Medulla oblongata (tissue), 1 donor: ENCODE measurements at regions not wholly inside any gene's neighbourhood (a gene's known extent, or its start where the extent isn't known, plus 50 kb on each side); places are given as distances from the start of the nearest gene placed in this dataset.

Experiments used
- DNase-seq: peaks from one replicate; pipeline ENCODE4 v3.0.0-alpha.2; 2015; ENCODE audit errors: extremely low spot score

DNA sequence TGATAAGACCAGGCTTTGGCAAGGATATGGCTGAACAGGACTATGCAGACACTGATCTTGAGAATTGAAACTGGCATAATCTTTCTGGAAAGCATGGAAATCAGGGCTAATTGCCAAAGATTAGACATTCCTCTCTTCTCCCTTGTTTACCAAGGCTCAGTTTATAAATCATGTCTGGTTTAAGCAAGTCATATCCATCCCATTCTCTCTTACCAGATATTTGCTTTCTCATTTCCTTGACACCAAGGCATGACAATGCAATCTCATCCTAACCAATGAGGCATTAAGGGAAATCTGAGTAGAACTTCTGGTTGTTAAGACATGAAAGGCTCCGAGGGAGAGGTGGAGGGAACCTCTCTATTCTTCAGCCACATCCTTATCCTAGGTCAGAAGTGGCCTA lies 110.3 kb upstream of the CEP85L start:
- no peak for DNase-seq

DNA sequence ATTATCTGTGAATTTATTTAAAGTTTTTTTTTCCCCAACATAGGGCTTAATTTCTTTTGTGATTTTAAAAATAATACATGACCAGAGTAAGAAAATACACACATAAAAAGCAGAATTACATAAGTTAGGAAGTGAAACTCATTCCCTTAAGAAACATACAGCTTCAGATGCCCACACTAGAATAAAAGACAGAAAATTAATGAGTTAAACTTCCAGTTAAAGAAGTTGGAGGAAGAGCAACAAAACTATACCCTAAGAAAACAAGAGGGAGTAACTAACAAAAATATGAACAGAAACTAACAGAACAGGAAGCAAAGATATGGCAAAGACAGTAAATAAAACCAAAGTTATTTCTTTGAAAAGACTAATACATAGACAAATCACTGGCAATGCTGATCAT lies 107.6 kb upstream of the CEP85L start:
- no peak for DNase-seq

DNA sequence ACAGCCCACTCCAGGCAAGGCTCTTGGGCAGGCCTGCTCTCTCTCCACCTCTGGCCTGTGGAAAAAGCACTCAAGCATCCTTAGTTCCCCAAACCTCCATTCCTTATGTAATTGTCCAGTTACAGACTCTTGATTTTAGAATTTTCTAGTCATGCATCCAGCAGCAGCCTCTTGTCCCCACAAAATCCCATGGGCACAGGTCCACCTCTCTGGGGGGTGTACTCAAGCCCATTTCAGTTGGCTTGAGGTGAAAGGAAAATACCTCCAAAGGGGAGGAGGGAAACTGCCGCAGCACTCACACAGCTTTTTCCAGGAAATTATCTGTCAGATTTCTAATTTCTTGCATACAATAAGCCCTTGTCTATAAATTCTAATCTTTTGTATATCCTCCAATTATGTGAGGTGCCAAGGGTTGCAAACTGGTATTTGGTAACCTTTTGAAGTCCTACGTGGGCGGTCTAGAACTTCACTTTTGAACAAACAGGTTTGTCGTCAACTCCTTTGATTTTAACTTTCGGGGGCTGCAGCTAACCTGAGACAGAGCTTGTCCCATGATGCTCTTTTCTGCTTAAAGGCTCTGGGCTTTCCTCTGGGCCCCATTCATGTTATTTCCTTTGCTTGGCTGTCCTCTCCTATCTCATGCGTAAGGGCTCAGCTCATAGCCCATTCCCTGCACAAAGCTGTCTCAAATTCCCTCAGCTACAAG lies 104.7 kb upstream of the CEP85L start:
- DNase-seq, result no peak

DNA sequence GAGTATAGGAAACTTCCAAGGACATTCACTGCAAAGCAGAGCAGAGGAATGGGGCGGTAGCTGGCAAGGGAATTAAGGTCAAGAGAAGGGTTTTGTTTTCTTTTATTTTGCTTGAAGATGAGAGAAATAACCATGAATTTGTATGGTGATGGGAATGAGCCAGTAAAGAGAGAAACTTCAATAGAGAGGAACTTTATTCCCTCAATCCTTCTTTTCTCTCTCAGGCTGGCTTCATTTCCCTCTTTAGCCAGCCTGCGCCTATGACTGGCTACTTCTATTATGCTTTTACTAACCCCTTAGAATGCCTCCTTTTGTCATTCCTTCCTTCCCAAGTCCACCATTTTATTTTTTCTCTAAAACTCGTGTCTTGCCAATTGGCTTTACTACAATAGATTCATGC lies 101.4 kb upstream of the CEP85L start:
- DNase-seq, result peak; percentile 41

DNA sequence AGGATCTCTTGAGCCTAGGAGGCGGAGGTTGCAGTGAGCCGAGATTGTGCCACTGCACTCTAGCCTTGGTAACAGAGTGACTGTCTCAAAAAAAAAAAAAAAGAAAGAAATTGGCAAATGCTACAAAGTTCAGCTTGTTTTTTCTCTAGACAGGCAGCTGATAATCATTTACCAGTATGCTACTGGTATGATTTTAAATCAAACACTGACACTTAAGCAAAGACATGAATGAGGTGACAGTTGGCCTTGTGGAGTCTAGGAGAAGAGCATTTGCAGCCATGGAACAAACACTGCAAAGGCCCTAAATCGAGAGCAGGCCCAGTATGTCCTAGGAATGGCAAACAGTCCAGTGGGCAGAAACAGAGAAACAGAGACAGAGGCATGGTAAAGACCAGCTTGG lies 99.7 kb upstream of the CEP85L start:
- DNase-seq, result no peak

DNA sequence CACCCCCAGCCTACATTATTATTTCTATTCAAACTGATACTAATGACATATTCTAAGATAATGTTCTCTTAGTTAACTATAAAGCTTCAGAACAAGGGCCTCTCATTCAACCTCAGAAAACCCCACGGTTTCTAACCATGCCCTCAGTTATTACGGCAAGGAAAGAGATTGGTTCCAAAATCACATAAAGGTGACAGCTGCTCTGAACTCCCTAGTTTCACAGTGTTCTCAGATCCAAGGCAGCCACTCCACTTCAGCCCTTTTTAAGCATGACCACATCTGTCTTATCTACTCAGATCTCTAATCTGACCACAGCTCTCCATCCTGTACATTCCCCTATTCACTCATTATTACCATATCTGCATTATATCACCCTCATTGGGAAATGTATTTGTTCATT lies 98.8 kb upstream of the CEP85L start:
- no peak for DNase-seq

DNA sequence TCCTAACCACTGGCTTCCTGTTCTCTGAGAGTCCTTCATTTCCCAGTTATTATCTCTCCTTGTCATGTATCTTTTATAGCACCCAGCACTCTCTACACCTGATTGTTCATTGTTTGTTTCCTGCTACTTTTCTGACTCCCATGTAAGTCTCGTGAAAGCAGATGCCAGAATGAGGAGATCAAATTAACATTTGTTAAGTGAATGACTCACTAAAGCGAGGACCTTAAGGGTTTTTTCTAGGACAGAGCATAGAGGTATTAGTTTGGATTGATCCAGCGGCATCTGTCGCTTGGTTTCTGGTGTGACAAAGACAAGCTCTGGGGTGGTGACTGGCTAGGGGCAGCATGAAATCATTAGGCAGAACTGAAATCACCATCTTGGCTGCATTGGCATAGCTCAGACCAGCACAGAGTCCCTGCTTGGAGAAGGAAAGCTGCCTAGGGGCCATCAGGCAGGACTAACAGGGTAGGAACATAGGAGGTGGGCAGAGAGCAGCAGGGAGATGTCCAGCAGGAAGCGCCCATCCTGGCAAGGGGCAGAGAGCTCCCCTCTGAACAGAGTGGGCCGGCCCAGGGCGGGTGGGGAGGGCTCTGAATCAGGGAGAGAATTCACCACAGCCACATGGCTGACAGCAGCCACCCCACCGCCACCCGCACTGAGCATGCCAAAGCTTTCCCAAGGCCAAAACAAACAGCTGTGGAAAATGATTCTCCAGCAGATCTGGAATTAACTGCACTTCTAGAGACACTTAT lies 97.1 kb upstream of the CEP85L start:
- peak; percentile 37 for DNase-seq

DNA sequence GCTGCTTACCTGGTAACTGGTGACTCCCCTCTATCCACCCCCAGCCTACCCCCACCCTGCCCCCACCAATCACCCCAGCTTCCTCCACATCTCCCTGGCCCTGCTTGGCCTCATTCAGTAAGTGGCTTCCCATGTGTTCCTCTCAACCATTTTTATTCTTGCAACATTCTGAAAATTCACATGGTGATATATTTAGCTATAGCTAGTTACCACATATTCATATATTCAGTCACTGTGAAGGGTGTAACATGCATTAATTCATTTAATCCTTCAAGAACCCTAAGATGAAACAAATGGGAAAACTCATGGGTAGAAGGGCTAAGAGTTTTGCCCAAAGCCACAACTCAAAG lies 95.4 kb upstream of the CEP85L start:
- DNase-seq, result no peak

DNA sequence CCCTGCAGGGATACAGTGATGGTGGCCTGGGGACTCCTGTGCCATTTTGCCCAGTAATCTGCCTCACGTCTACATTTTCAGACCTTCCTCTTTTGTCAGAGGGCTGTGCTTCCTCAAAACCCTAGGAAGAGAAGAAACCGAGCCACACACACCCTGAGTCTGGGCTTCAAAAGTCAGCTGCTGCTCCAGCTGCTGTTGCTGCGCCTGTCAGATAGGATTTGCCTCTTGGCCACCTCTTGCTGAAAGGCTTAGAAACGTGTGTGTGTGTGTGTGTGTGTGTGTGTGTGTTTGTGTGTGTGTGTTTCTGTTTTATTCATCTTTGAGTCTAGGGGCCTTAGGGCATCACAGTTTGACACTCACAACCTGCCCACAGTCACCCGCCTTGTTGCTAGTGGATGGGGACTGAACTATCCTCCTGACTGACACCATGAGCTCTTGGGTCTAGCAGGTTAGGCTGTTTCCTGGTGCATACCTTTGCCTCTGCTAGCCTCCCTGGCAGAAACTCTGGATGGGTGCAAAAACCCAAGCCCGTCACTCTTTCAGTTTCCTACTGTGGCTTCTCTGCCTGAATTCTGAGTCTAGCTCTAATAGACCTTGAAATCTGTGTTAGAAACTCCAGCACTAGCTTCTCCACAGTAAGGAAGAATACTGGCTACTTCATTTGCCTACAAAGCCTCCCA lies 94.9 kb upstream of the CEP85L start:
- peak; percentile 68 for DNase-seq

DNA sequence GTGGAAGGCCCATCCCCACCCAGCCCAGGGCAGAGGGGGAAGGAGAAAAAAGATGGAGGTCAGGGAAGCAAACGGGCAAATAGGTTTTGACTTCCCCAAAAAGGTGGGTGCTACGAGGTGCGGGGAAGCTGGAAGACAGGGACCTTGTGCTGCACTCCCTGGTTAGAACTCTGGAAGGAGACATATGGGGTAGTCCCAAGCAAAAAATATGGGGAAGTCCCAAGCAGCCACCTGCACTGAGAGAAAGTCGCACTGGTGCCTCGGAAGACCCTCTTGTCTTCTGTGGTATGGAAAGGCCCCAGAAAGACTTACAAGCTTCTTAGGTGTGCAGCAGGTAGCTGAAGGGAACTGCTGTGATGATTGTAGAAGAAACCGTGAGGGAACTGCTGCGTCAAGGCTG lies 93.8 kb upstream of the CEP85L start:
- no peak for DNase-seq

DNA sequence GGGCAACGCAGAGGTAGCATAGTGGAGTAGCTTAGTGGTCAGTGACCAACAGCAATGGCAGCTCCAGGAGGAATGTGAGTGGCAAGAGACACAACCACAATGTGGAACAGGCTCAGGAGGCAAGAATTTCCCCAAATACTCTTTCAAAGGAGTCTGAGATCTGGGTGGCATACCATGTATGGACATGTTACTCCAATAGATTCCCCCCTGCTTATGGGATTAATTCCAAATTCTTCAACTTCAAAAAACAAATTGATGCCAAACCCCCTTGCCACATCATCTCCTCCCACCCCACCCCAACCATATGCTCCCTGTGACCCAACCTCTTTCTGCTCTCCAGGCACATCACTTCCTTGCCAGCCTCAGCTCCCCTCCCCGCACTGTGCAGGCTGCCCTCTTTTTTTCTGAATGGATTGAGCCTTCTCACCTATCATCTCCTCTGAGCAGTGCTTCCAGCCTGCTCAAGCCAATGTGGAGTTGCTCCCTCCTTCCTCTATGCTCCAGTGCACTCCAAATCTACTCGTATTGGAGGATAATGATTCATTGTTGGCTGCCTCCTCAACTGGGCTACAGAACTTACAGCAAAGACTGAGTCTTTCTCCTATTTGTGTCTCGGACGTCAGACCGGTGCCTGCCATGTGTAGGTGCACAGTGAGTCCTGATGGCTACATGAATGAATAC lies 93.0 kb upstream of the CEP85L start:
- DNase-seq, result no peak

DNA sequence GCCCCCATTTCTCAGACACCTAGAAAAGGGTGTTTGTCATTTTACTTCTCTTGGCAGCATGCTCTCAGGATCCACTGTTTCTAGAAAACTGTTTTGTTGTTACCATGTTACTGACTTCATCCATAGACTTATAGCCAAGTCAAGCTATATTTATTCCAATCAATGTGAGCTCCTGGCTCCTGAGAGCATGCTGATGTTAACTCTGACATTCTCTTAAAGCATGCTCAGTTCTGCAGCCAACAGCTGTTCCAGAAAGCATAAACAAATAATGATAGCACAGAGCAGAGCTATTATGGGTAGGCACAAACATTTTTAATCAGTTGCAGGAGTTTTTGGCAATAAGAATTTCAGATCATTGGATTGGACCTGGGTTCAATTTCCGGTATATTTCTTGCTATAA lies 92.4 kb upstream of the CEP85L start:
- no peak for DNase-seq

DNA sequence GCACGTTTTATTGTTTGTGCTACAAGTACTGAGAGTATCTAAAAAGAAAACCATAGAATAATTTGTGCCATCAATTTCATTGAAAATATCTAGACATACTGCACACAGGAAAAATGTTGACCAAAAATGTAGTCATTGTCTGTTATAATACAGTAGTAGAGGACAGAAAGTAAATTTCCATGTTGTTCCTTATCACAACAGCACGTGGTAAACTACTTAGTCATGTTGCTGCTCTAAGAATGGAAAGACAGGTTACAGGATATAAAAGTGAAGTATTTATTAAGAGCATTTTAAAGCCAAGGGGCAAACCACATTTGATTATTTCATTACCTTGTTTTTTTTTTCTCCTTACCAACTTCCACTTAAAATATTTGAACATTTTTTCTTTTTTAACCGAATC lies 89.0 kb upstream of the CEP85L start:
- no peak for DNase-seq

DNA sequence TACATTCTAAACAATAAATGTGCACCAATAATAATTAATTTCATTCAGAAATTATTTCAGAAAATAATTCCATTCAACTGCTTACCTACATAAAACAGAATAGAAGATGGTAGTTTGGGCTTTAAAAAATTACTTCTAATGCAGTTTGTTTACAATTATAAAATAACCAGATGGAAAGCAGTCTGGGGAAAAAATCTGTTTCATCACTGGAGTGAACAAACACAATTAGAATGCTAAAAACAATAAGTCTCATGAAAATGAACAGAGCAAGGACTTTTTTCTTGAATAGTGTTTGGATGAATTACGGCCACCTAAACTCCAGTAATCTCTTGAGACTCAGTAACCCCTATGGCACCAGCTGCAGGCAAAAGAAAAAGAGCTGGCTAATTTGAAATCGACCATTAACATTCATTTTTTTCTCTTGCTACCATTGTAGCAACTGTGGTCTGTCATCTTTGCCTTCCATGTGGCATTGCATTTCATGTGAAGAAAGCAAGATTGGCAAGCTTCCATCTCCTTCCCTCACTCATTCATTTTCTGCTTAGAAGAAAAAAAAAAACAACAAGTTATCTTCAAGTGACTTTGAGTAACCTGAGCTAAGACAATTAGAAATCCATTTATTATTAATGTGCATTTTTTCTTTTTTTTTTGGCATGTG lies 88.4 kb upstream of the CEP85L start:
- DNase-seq, result no peak

DNA sequence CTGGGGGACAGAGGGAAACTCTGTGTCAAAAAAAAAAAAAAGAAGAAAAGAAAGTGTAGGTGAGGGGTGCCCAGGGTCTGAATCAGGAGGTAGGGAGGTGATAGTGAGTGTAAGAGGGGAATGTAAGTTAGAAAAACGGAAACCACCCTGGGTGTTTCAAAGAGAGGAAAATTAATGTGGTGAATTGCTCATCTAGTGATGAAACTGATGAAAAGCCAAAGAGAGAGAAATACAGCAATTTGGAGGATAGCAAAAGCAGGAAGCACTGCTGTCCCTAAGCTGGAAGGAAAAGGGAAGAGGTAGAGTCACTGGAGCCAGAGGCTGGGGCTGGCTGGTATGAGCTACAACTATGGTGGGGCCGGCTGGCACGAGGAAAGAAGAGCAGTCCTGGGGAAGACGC lies 85.0 kb upstream of the CEP85L start:
- DNase-seq, result no peak

DNA sequence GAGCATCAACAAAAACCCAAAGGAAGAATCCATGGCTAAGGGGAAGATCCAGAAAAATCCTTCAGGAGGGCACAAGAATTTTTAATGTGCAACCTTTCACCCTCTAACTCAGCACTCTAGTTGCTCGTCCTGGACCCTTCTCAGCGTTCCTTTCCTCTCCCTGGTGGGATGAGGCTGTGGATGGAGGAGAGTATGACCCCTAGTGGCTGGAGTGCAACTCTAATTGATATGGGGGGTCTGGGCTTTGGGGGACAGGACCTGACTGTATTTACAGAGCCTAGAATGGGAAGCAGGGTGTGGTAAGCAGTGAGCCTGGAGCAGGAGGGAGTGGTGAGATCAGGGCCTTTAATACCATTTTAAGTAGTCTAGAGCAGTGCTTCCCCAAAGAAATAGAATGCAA lies 83.9 kb upstream of the CEP85L start:
- DNase-seq, result no peak

DNA sequence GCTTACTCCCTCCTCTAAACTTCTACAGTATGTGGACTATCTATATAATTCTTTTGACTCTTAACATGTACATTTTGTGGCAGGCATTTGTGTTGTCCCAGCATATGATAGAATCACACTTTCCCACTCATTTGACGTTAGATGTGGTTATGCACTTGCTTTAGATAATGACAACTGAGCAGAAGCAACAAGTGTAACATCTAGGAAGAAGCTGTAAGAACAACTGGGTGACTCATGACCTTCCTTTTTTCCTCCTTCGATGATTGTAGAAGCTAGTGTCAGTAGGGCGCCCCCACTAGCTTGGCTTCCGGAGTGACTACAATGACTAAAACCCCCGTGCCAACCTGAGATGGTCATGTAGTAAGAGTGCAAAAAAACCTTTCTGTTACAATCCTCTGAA lies 74.6 kb upstream of the CEP85L start:
- DNase-seq, result no peak

DNA sequence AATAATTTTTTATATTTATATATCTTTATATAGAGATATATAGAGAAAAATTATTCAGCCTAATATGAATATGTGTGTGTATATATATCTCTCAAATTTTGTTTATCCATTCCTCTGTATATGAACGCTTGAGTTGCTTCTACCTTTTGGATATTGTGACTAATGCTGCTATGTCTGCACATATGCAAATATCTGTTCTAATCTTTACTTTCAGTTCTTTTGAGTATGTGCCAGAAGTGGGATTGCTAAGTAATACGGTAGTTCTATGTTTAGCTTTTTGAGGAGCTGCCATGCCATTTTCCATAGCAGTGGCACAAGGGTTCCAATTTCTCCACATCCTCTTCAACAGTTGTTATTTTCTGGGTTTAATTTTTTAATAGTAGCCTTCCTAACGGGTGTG lies 72.8 kb upstream of the CEP85L start:
- no peak for DNase-seq

DNA sequence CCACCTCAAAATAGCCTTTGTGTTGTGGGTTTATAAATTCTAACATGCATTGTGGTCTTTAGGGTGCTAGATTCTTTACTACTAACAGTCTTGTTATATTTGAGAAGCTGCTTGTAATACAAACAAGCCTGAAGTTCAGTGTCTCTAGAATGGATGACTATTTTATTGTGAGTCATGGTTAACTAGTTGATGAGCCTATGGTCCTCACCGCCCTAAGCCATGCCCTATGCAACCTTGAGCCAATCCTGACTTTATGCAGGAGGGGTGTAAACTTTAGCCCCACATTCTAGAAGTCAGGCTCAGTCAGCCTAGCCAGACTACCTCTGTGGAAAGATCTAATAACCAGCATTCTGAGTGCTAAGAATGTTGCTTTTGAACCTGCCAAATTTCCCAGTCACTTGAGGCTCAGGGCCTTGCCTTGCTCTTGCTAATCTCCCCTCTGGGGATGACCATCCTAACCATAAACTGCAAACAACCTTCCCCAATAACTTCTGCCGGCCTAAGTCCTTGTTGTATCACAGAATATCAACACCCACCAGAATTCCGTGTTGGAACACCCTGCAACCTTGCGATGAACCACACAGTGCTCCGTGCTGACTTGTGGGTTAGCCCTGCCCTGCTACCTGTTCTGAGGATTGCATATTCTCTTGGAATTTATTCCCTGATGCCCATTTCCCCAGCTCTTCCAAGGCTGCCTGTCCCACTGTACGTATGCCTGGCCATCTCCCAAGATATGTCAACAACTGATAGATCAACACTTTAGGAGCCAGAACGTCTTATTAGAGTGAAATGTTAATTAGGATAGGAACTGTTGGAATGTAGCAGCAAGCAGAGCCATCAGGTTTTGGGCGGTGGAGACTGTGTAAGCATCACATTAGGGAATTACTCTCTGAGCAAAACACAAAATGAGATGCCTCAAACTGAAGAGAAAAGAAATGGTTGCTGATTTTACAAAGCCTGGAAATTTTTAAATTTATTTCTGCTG lies 71.7 kb upstream of the CEP85L start:
- no peak for DNase-seq

DNA sequence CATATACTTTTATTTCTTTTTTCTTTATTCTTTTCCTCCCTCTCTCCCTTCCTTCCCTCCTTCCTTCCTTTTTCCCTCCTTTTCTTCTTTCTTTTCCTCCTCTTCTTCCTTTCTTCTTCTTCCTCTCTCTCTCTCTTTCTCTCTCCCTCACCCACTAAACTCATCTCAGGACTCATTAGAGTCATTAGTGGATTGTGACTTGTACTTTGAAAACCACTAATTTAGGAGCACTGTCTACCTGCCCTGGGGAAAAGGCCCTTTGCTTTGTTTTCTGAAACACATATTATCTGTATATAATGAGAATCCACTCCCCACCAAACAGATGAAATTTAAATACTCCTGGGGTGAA lies 68.7 kb upstream of the CEP85L start:
- no peak for DNase-seq
